GM08714 (cell line): ENCODE measurements at regions not wholly inside any gene's neighbourhood (a gene's known extent, or its start where the extent isn't known, plus 50 kb on each side); places are given as distances from the start of the nearest gene placed in this dataset.

ENCODE experiments used
- H3K4me3 ChIP-seq: fragments of 200-500 bp; sonication (Bioruptor generic); 2 replicates; pipeline ENCODE4 v1.5.1; 2014; ENCODE audit warnings: mild to moderate bottlenecking, low read length, inconsistent platforms
- ZNF274 ChIP-seq: IDR thresholded peaks from 2 replicates; pipeline ENCODE4 v1.6.1; 2012; ENCODE audit warnings: mild to moderate bottlenecking, low read depth, low read length

DNA sequence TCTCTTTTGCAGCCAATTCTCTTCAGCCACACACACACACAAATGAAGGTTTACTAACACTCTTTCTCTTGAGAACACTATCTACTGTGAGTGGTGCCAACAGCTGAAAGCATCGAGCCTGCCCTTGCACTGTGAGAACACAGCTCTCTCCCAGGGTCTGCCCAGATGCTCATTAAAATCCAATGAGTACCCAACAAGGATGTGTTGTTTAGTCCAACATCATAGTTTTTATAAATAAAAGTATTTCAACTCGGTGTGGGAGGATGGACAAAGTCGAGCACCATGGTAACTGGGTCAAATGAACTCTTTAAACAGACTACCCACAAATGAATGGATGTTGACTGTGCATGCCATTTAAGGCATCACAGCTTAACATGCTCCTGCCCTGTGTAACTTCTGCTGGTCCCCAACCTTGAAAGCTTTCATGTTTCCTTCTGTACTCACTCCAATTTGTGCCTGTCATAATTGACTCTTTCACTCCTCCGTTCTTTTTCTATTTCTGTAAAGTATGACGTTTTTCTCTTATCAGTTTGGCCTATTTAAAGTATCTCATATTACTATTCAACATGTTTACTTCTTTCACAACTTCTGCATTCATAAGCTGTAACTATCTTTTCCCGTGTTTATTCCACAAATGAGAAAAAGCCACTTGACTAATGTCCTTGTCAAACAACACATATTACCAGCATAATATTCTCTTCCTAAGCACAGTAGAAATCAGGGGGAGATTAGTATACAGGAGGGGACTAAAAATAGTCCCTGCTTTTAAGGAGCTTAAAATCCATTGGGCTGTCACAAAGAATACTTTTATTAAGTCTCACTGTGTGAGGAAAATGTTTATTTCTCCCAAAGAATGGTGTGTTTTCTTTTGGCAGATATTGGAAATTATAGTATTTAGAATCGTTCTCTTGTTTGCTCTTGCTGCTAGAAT lies 215.4 kb downstream of the RFPL4B start:
- TF ChIP-seq ZNF274: no peak

DNA sequence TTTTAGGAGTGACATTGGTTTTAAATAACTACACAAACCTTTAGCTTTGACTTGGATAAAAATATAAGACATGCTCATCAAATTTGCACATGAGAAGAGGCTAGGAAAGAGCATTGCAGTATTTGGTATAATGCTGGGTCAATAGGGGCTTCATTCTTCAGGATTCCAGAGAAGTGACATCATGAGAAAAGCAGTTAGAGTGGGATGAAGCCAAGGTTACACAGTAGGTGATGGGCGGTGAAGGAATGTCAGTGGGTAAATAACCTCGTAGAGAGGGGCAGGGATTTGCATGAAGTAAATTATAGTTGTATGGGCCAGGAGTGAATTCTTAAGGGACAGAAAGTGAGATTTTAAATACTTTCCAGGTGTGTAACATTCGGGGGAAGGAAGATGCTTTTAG lies 216.2 kb downstream of the RFPL4B start:
- H3K4me3 ChIP-seq: no peak overlapping the region
- TF ChIP-seq ZNF274: no peak

More for the DNA sequence above, 215.4 kb downstream of the RFPL4B start:
- H3K4me3 ChIP-seq: no peak overlapping the region

DNA sequence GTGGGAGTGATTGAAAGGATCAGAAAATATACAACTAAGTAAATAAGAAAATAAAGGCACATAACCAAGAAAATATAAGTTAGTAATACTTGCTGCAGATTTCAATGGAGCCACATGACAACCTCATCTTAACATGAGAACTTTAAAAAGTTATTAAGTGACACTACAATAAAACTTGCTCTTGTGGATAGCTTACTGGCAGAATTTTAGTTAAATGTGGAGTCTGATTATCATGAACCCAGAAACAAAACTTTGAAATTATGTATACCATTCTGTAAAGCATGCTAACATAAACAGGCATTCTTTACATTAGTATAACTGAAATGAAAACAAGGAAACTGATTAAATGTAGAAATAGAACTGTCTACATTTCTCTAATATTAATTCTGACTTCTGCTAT lies 220.9 kb downstream of the RFPL4B start:
- H3K4me3 ChIP-seq: no peak overlapping the region
- no peak for TF ChIP-seq ZNF274

DNA sequence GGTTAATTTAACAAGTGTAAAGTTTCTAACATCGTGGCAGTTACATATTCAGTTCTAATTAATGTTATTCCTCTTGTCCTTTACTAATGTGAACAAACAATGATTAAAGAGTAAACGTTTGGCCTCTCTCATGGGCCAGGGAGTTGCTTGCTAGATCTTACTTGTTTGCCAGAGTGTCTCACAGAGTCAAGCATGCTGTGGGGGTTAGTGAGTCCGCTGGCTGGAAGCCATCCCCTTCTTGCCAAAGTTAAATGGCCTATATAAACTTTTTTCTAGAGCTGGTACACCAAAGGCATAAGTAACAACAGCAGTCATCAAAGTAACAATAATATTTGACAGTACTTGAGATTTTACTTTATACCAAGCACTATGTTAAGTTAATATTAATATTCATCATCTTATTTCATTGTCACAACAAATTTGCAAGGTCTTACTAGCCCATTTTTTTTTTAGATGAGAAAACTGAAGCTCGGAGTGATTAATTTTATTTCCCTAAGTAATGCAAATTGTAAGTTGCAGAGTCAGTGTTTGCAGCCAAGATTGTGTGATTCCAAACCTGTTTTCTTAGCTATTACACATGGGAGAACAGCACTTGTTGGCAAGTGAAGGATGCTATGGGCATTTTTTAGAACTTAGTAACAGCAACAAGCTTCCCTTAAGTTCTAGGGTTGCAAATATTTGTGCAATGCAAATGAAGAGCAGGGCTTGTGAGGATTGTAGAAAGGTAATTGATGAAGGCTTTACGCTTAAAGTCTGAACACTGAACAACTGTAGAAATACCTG lies 224.5 kb downstream of the RFPL4B start:
- no peak for TF ChIP-seq ZNF274
- H3K4me3 ChIP-seq: no peak overlapping the region

DNA sequence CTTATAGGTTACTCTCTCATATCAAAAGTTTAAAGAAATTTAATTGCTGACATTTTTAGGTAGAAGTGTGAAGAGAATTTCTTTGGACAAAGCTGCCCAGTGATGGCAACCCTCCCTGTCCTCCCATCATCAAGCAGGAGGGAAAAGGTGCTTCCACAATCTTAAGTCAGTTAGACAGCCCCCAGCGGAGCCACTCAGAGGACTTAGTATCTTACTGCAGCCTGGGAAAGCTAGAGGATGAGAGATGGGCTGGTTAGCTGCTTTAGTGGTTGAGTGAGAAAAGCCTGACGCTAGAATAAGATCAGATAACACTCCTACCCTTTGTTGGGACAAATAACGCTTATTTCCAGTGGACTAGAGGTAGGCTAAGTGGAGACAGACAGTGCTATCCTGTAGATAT lies 227.1 kb downstream of the RFPL4B start:
- H3K4me3 ChIP-seq: no peak overlapping the region
- TF ChIP-seq ZNF274: no peak

DNA sequence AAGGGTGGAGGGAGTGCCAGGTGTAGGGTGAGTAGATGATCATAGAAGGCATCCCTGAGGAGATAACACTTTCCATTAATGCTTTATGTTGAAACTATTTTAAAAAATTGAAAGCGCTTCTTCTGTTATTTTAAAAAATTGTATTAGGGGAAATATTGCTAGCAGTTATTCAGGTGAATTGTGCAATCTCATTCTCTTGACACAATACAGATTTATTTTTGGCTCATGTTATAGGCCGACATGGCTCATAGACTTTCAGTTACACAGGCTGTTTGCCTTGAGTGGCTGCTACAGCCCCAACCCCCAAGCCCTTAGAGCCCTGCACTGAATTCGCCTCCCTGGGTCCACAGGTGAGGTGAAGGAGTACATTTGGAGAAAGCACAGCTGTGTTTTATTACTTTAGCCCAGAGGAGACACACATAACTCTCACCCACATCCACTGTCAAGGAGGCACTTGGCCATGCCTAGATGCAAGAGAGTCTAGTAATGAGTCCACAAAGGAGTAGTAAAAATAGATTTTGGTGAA lies 228.2 kb downstream of the RFPL4B start:
- H3K4me3 ChIP-seq: no peak overlapping the region
- TF ChIP-seq ZNF274: no peak

DNA sequence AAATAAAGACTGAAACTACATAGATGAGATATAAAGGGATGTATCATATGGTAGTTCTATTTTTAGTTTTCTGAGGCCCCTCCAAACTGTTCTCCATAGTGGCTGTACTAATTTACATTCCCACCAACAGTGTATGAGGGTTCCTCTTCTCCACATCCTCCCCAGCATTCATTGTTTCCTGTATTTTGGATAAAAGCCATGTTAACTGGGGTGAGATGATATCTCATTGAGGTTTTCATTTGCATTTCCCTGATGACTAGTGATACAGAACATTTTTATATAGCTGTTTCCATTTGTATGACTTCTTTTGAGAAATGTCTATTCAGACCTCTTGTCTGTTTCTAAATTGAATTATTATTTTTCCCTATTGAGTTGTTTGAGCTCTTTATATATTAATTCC lies 229.3 kb downstream of the RFPL4B start:
- H3K4me3 ChIP-seq: no peak overlapping the region
- no peak for TF ChIP-seq ZNF274

DNA sequence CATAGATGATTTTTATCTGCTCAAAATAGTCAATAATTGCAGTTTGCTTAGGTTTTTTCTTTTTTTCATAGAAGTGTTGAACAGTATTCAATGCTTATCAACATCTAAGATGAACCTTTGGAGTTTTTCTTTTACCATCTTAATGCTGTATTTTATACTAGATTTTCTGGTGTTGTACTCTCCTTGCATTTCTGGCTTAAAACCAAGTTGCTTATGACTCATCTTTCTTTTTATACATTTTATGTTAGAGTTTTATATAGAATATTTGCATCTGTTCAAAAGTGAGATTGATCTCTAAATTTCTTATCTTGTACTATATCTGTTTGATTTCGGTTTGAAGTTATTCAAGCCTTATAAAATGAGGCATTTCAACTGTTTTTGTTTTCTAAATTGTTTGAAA lies 232.5 kb downstream of the RFPL4B start:
- H3K4me3 ChIP-seq: no peak overlapping the region
- TF ChIP-seq ZNF274: no peak

DNA sequence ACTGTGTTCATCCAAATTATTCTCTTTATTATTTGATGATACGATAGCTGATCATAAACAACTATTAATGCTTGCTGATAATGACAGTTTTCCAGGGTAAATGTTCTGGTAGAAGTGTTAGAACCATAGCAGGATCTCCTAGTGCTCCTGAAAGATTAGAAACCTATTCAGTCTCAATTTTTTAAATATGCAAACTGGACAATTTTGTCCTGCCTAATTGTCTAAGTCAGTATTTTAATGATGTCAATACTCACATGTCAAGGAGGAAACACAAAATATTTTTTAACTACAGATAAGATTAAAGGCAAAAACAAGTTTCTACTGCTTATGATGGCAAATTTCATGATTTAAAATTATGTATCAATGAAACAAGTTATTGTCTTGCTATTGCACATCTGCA lies 233.9 kb downstream of the RFPL4B start:
- TF ChIP-seq ZNF274: no peak
- H3K4me3 ChIP-seq: no peak overlapping the region

DNA sequence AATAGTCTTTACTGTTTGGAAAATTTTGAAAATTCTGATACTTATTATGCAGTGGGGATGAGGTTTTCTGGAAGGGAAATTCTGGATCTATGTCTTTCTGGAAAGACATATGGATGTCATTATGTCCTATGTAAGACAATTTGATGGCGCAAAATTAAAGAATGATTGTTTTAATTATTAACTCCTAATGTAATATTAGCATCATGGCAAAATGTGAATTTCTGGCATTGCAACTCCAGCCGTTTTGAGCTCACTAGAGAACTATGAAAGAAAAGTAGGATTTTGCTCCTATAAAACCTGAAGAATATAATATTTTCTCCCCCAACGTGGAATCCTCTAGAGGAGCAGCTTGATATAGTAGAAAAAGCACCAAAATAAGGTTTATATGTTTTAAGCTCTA lies 243.2 kb downstream of the RFPL4B start:
- TF ChIP-seq ZNF274: no peak
- no peak overlapping the region for H3K4me3 ChIP-seq

DNA sequence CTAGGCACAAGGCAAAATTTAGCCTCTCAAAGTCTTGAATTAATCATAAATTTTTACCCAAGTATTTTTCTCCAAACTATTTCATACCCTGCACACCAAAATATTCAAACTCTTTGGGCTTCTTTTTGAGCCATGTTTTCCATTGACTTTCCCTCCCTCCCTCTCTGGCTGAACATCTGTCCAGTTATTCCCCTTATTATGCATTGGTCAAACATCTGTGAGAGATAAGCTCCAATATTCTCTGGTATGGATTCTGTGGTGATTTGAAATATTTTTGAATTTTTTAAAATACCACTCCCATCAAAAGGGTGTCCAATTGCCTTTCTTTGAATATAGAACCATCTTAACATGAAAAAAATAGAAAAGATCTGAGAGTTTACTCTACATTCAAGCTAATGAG lies 244.2 kb downstream of the RFPL4B start:
- no peak for TF ChIP-seq ZNF274
- no peak overlapping the region for H3K4me3 ChIP-seq

DNA sequence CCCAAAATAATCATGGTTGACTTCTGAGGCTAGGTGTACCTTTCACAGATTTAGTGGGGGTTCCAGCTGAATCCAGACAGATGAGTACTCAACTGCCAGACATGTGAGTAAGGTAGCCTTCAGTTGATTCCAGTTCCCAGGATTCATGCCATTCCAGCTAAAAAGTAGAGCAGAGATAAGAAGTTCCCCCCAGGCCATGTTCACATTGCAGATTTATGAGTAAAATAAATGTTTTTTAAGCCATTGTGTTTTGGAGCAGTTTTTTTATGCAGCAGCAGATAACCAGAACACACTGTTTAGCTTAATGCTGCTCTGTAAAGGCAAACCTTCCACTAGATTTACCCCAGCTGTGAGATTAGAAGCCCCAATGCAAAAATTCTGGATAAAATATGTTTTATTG lies 245.0 kb downstream of the RFPL4B start:
- TF ChIP-seq ZNF274: no peak
- H3K4me3 ChIP-seq: no peak overlapping the region

DNA sequence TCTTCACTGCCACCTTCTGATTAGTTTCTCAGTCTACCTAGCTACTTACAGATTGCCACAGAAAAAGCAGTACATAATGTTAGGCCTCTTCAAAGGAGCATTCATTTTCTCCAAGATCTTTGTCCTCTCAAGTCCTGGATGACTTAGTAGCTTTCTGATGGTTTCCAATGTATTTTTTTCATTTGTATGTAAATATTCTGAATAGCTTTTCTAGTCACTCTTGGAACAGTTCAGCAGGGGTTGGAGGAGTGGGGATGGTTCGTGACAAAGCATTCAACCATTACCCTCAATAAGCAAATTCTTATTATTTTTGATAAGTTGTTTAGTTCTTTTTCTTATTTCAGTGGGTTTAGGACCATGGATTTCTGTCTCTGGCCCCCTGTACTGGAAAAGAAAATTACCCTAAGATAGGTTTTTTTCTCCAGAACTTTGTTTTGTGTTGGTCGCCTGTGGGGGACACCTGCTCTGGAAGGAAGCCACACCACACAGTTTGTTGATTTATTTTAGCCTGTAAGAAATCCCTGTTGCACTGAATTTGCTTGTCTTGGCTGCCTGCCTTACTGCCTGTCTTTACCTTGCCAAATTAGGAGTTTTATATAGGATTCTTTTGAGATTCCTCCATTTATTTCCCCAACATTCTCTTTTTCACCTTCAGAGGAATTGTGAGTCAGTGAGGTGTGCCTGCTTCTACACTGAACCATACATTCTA lies 247.9 kb downstream of the RFPL4B start:
- H3K4me3 ChIP-seq: no peak overlapping the region
- TF ChIP-seq ZNF274: no peak

DNA sequence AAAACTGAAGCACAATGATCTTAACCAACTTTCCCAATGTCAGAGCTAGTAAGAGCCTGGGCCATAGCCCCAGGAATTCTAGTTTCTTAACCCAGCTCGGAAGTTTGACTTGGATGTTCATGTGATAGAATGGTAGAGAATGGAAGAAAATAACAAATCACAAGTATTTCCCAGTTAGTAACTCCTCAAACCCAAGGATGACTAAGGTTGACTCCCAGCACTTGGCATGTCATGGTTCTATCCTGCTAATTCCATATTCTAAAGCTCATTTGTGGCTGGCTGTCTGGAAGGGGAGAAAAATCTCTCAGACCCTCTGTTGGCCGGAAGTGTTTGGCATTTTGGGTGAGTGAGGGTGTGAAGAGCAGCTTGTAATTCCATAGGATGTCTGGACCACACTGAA lies 248.7 kb downstream of the RFPL4B start:
- no peak overlapping the region for H3K4me3 ChIP-seq
- TF ChIP-seq ZNF274: no peak
